K562 (cell line): ENCODE measurements at regions not wholly inside any gene's neighbourhood (a gene's known extent, or its start where the extent isn't known, plus 50 kb on each side); places are given as distances from the start of the nearest gene placed in this dataset.

ENCODE experiments used
- ATAC-seq: fragments of 200-7000 bp; cut with Tn5 transposase; 3 replicates; pipeline ENCODE4 v1.9.1; 2020; ENCODE audit warnings: moderate library complexity
- BruUV-seq: library from RNA; stranded (reverse); fragments of 400-500 nt; replicated peaks from 2 replicates; lab custom pipeline; 2021; lab: Mats Ljungman, UMichigan
- CTCF ChIA-PET: fragments of 300-600 bp; formaldehyde crosslinking; extraction: SDS; loops from one replicate; lab custom pipeline; 2021; ENCODE audit warnings: low intra/inter-chr PET ratio; lab: Yijun Ruan, JAX
- POLR2A ChIA-PET: fragments of 300-600, 350-650 bp; sonication (Branson Sonifier 250); formaldehyde crosslinking; extraction: SDS; loops from one replicate; lab custom pipeline; 2021; ENCODE audit warnings: antibody characterized with exemption, inconsistent platforms; lab: Yijun Ruan, JAX
- DNase-seq, 4 experiments: peaks; one replicate each; pipeline versions ENCODE4 v3.0.0 to v3.0.0-alpha.2; 2011 to 2018; ENCODE audit warnings: low spot score in 3 of 4, mixed read lengths in 3 of 4; ENCODE audit errors: extremely low read depth in 1 of 4
- FAIRE-seq: peaks from 2 replicates; lab custom pipeline; 2011; peaks lifted over from hg19 to GRCh38; lab: Jason Lieb, UNC
- H2AFZ ChIP-seq: 2 replicates; pipeline ENCODE4 v1.6.0; 2011; ENCODE audit warnings: low read depth, low read length, control low read depth, inconsistent platforms
- H3K27ac ChIP-seq: fragments of 200-600 bp; 3 replicates; pipeline ENCODE4 v1.8.0; 2011; ENCODE audit warnings: low read depth, mild to moderate bottlenecking, control low read depth, inconsistent platforms, low read length, moderate library complexity, mixed read lengths; ENCODE audit errors: extremely low read depth
- H3K27me3 ChIP-seq, 2 experiments: fragments of 300-600 bp in 1 of 2; 2 replicates in 1 of 2; 3 replicates in 1 of 2; pipeline versions ENCODE4 v1.6.0 to v1.8.0; 2011; ENCODE audit warnings: inconsistent platforms in 2 of 2, low read length in 2 of 2, mild to moderate bottlenecking in 1 of 2, mixed read lengths in 1 of 2, moderate library complexity in 1 of 2; ENCODE audit not compliant: control insufficient read depth in 2 of 2, insufficient read depth in 2 of 2
- H3K36me3 ChIP-seq: fragments of 300-600 bp; 3 replicates; pipeline ENCODE4 v1.8.0; 2011; ENCODE audit warnings: mild to moderate bottlenecking, low read length, inconsistent platforms; ENCODE audit not compliant: control insufficient read depth, insufficient read depth
- H3K4me1 ChIP-seq, 2 experiments: fragments of 200-600 bp in 1 of 2; replicated peaks in 1 of 2; 2 replicates in 1 of 2; 3 replicates in 1 of 2; pipeline versions ENCODE4 v1.5.1 to v1.8.0; 2011; ENCODE audit warnings: inconsistent platforms in 2 of 2, low read length in 2 of 2, mild to moderate bottlenecking in 1 of 2, mixed read lengths in 1 of 2, moderate library complexity in 1 of 2; ENCODE audit not compliant: control insufficient read depth in 2 of 2, insufficient read depth in 2 of 2
- H3K4me2 ChIP-seq: 2 replicates; pipeline ENCODE4 v1.6.1; 2011; ENCODE audit warnings: low read length, control low read depth, inconsistent platforms, mixed read lengths; ENCODE audit not compliant: insufficient read depth
- H3K4me3 ChIP-seq: fragments of 200-600 bp; sonication (generic), shearing (Covaris generic); 2 replicates; pipeline ENCODE4 v1.5.1; 2016; ENCODE audit warnings: control low read depth, inconsistent platforms
- H3K79me2 ChIP-seq: fragments of 200-600 bp; 3 replicates; pipeline ENCODE4 v1.8.0; 2011; ENCODE audit warnings: low read length, inconsistent platforms; ENCODE audit not compliant: control insufficient read depth, insufficient read depth
- H3K9ac ChIP-seq, 2 experiments: 2 replicates each; pipeline versions ENCODE4 v1.6.0 to v1.6.1; 2011; ENCODE audit warnings: low read depth in 2 of 2, low read length in 2 of 2, control low read depth in 1 of 2, inconsistent platforms in 1 of 2, mild to moderate bottlenecking in 1 of 2, mixed read lengths in 1 of 2; ENCODE audit not compliant: insufficient read depth in 1 of 2
- H3K9me1 ChIP-seq: one replicate; pipeline ENCODE4 v1.6.0; 2011; ENCODE audit warnings: inconsistent platforms, mild to moderate bottlenecking, low read length, moderate library complexity; ENCODE audit not compliant: control insufficient read depth, insufficient read depth
- H3K9me3 ChIP-seq: replicated peaks from 2 replicates; pipeline ENCODE4 v1.5.1; 2011; ENCODE audit warnings: low read depth, low read length, inconsistent platforms; ENCODE audit not compliant: control insufficient read depth, insufficient read depth
- H4K20me1 ChIP-seq: replicated peaks from 2 replicates; pipeline ENCODE4 v1.6.1; 2011; ENCODE audit warnings: low read length, inconsistent platforms, mixed read lengths; ENCODE audit not compliant: control insufficient read depth, insufficient read depth
- FOXK2 ChIP-seq, 2 experiments: fragments of 450-650 bp; IDR thresholded peaks in 1 of 2; conservative IDR thresholded peaks in 1 of 2; 2 replicates each; pipeline ENCODE4 v1.6.1; 2016; ENCODE audit warnings: low read depth in 2 of 2, mild to moderate bottlenecking in 1 of 2
- POU5F1 ChIP-seq: fragments of 150-350 bp; IDR thresholded peaks from 2 replicates; pipeline ENCODE4 v1.6.1; 2014; ENCODE audit warnings: borderline replicate concordance, low read length, low read depth, mild to moderate bottlenecking; ENCODE audit not compliant: partially characterized antibody
- PPARD ChIP-seq: fragments of 250-450 bp; sonication (Bioruptor Pico); IDR thresholded peaks from 2 replicates; pipeline ENCODE4 v1.8.0; 2022; ENCODE audit warnings: inconsistent platforms, mild to moderate bottlenecking, moderate library complexity
- RBM15 ChIP-seq: fragments of 200-400 bp; formaldehyde crosslinking; IDR thresholded peaks from 2 replicates; pipeline ENCODE4 v1.6.1; 2018; ENCODE audit warnings: mild to moderate bottlenecking, low read length, moderate library complexity; ENCODE audit not compliant: insufficient read depth
- SMAD3 ChIP-seq: fragments of 450-650 bp; formaldehyde crosslinking; conservative IDR thresholded peaks from 2 replicates; pipeline ENCODE4 v1.4.0; 2020; ENCODE audit warnings: mild to moderate bottlenecking
- SRSF9 ChIP-seq: fragments of 200-400 bp; formaldehyde crosslinking; IDR thresholded peaks from 2 replicates; pipeline ENCODE4 v1.6.1; 2017; ENCODE audit warnings: low read depth, low read length, borderline replicate concordance
- ZNF324 ChIP-seq: fragments of 250-450 bp; sonication (Bioruptor Pico); IDR thresholded peaks from 2 replicates; pipeline ENCODE4 v1.4.0; 2020; ENCODE audit warnings: mild to moderate bottlenecking
- WGBS: fragments of 100-300 bp; shearing (Covaris generic); methylation state at CpG from one replicate; pipeline ENCODE4 v1.1.6; 2016; ENCODE audit warnings: low coverage, mixed read lengths; ENCODE audit not compliant: insufficient coverage; ENCODE audit errors: missing lambda C conversion rate; 5-methylcytosine and 5-hydroxymethylcytosine counted together
- in situ Hi-C: fragments of 300-500 bp; cut with MboI; formaldehyde crosslinking; loops from 4 replicates; pipeline ENCODE4 v1.15.0; 2018; ENCODE audit warnings: inconsistent platforms, mixed read lengths
- intact Hi-C: fragments of 100-400 bp; cut with micrococcal nuclease; formaldehyde crosslinking; loops from 2 replicates; pipeline ENCODE4 v1.14.2; 2022
- TF ChIP-seq, protein P1 (sequence below): fragments of 450-650 bp; formaldehyde crosslinking; IDR thresholded peaks from 2 replicates; pipeline ENCODE4 v1.4.0; 2020; ENCODE audit warnings: mild to moderate bottlenecking, mixed read lengths
- TF ChIP-seq, protein P2 (sequence below): sonication (generic); formaldehyde crosslinking; IDR thresholded peaks from 2 replicates; pipeline ENCODE4 v1.8.0; 2022; ENCODE audit warnings: mild to moderate bottlenecking, missing genetic modification reagents

DNA sequence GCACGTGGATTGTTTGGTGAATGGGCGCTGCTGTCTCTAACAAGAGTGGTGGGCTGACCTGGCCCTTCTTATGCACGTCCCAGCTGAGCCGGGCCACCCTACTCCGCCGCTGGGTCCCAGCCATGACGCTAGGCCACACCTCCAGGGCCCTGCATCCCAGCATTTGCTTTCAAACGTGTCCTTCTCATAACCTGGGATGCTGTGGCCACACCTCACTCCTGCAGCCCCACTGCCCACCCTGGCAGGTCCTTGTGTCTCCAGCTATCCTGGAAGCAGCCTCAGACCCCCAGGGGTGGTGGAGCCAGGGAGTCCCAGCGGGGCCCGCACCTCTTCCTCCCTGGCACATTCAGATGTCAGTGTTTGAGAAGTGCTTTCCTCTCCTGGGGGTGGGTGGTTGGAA, 168.6 kb downstream of the IRF8 start:
- intact Hi-C loops (no loop called here), in situ Hi-C loops (no loop called here)
- Histone ChIP-seq H3K9ac (no peak overlapping the region), H3K79me2 (no peaks in the 10 kb centered on the region), H3K4me2 (no peak overlapping the region), H3K4me3 (no peak overlapping the region), H3K36me3 (no peaks in the 10 kb centered on the region), H2AFZ (no peak overlapping the region), H3K9me1 (no peaks in the 10 kb centered on the region), H3K27me3 (peaks cover 19 to 53% of the 10 kb centered on the region in 2 experiments; a peak in 4 of 5 replicates), H3K4me1 (peaks cover 3 to 18% of the 10 kb centered on the region in 2 experiments; a peak in 4 of 5 replicates), H4K20me1 (no peaks in the 10 kb centered on the region; the same call in 1 of the 2 replicates), H3K9me3 (no peaks in the 10 kb centered on the region), H3K27ac (no peak overlapping the region)
- no peak for FAIRE-seq
- ChIA-PET POLR2A (no interaction called here), CTCF (no interaction called here)
- WGBS, result 13% methylated on average over 9 of the region's 10 CpGs
- no peak for DNase-seq
- no peak for TF ChIP-seq SRSF9
- no peak for TF ChIP-seq PPARD (CRISPR knock-in tag)
- TF ChIP-seq, protein P1, sequence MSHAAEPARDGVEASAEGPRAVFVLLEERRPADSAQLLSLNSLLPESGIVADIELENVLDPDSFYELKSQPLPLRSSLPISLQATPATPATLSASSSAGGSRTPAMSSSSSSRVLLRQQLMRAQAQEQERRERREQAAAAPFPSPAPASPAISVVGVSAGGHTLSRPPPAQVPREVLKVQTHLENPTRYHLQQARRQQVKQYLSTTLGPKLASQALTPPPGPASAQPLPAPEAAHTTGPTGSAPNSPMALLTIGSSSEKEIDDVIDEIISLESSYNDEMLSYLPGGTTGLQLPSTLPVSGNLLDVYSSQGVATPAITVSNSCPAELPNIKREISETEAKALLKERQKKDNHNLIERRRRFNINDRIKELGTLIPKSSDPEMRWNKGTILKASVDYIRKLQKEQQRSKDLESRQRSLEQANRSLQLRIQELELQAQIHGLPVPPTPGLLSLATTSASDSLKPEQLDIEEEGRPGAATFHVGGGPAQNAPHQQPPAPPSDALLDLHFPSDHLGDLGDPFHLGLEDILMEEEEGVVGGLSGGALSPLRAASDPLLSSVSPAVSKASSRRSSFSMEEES (CRISPR knock-in tag), result no peak
- no peak for TF ChIP-seq SMAD3 (CRISPR knock-in tag)
- TF ChIP-seq, protein P2, sequence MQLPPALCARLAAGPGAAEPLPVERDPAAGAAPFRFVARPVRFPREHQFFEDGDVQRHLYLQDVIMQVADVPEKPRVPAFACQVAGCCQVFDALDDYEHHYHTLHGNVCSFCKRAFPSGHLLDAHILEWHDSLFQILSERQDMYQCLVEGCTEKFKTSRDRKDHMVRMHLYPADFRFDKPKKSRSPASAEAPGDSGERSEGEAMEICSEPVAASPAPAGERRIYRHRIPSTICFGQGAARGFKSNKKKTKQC (CRISPR knock-in tag), result no peak
- no peak for TF ChIP-seq RBM15
- TF ChIP-seq POU5F1, result no peak
- no peak for TF ChIP-seq FOXK2 (conservative IDR thresholded peaks at IDR 0.05 in 1 of 2, IDR thresholded peaks at IDR 0.05 in 1 of 2; ENCODE audit: low read depth in 2 of 2)
- no peak for TF ChIP-seq ZNF324 (CRISPR knock-in tag)
- no peak for ATAC-seq
- no TSS peak for BruUV-seq
